Fibroblast of pulmonary artery (primary cell): ENCODE measurements at regions not wholly inside any gene's neighbourhood (a gene's known extent, or its start where the extent isn't known, plus 50 kb on each side); places are given as distances from the start of the nearest gene placed in this dataset.

Experiments used
- DNase-seq: peaks from one replicate; pipeline ENCODE4 v3.0.0-alpha.2; 2010; ENCODE audit warnings: low read depth
- H3K4me3 ChIP-seq: replicated peaks from 2 replicates; pipeline ENCODE4 v1.5.1; 2011; ENCODE audit warnings: low read depth, mild to moderate bottlenecking, control low read depth, low read length, moderate library complexity
- TF ChIP-seq, protein P1 (sequence below): IDR thresholded peaks from 2 replicates; pipeline ENCODE4 v1.5.1; 2011; ENCODE audit warnings: mild to moderate bottlenecking, control low read depth, low read length, inconsistent platforms; ENCODE audit errors: missing control alignments

DNA sequence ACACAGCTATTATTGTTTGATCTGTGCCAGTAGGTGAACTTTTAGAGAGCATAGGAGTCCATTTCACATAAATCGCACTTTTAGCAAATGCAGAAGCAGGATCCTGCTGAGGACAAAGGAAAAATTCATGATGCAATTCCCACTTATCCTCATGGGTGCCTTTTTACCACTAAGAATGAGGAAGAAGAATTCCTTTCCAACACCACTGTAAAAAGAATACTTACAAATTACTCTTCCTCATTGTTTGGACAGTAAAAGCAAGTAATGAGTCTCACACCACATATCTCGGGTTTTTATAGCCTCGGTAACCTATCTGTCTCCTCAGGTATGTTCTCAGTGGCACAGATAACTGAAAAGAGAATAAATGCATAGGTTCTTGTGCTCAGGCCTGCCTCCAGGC, 238.5 kb downstream of the MTX2 start:
- TF ChIP-seq, protein P1, sequence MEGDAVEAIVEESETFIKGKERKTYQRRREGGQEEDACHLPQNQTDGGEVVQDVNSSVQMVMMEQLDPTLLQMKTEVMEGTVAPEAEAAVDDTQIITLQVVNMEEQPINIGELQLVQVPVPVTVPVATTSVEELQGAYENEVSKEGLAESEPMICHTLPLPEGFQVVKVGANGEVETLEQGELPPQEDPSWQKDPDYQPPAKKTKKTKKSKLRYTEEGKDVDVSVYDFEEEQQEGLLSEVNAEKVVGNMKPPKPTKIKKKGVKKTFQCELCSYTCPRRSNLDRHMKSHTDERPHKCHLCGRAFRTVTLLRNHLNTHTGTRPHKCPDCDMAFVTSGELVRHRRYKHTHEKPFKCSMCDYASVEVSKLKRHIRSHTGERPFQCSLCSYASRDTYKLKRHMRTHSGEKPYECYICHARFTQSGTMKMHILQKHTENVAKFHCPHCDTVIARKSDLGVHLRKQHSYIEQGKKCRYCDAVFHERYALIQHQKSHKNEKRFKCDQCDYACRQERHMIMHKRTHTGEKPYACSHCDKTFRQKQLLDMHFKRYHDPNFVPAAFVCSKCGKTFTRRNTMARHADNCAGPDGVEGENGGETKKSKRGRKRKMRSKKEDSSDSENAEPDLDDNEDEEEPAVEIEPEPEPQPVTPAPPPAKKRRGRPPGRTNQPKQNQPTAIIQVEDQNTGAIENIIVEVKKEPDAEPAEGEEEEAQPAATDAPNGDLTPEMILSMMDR, result no peak
- no peak for DNase-seq
- no peak overlapping the region for H3K4me3 ChIP-seq

DNA sequence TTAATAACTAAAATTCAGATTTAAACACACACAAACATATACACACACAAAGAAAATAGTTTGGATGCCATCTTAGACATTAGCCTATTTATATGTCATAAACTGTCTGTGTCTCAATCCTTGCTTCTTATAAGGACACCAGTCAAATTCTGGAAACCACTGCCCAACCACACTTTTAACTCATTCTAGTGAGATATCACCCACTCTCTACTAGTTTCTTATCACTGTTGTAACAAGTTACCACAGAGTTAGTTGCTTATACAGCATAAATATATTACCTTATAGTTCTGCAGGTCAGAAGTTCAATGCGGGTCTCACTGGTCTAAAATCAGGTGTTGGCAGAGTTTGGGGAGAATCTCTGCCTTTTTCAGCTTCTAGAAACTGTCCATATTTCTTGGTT, 239.1 kb downstream of the MTX2 start:
- TF ChIP-seq, protein P1, result no peak
- no peak for DNase-seq

DNA sequence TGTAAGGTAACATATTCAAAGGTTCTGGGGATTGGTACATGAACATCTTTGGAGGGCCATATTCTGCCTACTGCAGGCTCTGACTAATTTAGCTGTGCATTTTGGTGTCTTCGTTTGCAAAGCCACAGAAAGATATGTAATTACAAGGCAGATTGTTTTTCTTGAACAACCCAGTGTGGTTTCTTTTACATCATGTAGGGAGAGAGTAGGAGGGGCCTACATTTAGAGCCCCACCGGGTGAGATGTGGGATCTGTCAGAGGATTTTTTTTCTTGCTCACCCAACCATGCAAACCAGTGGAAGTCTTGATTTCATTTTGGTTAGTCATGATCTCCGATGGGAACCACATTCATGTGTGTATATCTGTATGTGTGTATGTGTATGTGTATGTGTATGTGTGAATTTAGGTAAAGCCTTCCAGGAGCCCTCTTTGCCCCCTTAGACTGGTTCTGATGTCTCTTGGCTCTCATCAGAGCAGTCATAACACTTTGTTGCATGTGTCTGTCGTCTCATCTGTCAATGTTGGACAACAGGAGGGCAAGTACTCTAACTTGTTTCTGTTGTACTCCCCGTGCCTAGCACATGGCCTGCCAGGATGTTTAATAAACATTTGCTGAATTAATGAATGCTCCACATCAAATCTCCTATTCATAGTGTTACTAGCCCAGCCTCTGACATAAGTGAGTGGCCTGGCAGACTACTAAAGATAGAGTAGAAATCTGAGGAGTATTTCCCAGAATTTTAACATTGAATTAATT, 239.9 kb downstream of the MTX2 start:
- TF ChIP-seq, protein P1, result no peak
- H3K4me3 ChIP-seq, result no peak overlapping the region
- no peak for DNase-seq

More for the DNA sequence above, 239.1 kb downstream of the MTX2 start:
- no peak overlapping the region for H3K4me3 ChIP-seq

DNA sequence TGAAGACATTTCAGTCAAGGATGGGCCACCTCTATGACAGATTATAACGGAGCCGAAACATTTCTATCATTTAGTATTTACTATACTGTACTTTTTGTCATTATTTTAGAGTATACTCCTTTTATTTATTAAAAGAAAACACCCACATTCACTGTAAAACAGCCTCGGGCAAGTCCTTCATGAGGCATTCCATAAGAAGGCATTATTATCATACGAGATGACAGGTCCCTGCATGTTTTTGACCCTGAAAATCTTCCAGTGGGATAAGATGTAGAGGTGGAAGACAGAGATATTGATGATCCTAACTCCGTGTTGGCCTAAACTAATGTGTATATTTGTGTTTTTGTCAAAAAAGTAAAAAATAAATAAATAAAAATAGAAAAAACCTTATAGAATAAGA, 245.0 kb downstream of the MTX2 start:
- no peak overlapping the region for H3K4me3 ChIP-seq
- TF ChIP-seq, protein P1, result no peak
- no peak for DNase-seq

DNA sequence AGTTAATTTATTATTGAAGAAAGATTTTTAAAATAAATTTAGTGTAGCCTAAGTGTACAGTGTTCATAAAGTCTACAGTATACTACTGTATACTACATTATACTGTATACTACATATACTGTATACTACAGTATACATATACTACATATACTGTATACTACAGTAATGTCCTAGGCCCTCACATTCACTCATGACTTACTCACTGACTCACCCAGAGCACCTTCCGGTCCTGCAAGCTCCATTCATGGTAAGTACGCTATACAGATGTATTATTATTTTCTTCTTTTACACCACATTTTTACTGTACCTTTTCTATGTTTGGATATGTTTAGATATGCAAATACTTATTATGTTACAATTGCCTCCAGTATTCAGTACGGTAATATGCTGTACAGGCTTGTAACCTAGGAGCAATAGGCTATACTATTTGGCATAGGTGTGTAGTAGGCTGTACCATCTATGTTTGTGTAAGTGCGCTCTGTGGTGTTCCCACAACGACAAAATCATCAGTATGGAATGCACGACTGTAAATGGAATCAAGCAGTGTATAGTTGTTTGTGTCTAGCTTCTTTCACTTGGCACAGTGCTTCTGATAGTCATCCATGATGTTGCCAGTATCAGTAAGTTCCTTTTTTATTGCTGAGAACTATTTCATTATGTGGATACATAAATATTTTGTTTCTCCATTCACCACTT, 245.7 kb downstream of the MTX2 start:
- TF ChIP-seq, protein P1, result no peak
- no peak overlapping the region for H3K4me3 ChIP-seq
- DNase-seq, result no peak

DNA sequence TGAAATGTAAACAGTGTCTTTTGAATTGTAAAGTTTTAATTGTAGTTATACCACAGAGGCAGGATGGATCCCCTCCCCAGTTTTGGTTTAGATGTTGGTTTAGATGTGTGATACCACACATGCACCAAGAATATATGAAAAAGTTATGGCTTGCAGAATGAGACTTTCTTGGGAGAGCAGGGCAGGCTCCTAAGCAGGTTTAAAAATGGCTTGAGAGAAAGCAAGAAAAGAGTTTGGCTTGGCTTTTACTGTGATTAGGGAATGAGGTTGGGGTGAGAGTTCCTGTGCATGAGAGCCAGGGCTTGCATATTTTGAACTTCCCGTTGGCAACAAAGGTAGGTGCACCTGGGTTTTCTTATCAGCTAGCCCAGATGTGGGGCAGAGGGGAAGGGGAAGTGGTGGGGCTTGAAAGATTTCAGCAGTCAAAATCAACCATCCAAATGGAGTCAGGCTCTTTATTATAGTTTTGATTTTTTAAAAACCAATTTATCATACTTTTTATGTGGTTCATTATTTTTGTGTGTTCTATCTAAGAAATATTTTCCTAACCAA, 246.9 kb downstream of the MTX2 start:
- no peak for DNase-seq
- TF ChIP-seq, protein P1, result no peak
- no peak overlapping the region for H3K4me3 ChIP-seq
